ENCODE measurements at regions not wholly inside any gene's neighbourhood (a gene's known extent, or its start where the extent isn't known, plus 50 kb on each side); places are given as distances from the start of the nearest gene placed in this dataset.

GRCh38 chr7:156465186-156465585 lies 175.4 kb upstream of the RNF32 start:
- TF ChIP-seq POLR2A (IDR thresholded peaks at IDR 0.05) (no peak), POLR2AphosphoS5 (IDR thresholded peaks at IDR 0.05) (no peak)
- TF ChIP-seq, protein P1, sequence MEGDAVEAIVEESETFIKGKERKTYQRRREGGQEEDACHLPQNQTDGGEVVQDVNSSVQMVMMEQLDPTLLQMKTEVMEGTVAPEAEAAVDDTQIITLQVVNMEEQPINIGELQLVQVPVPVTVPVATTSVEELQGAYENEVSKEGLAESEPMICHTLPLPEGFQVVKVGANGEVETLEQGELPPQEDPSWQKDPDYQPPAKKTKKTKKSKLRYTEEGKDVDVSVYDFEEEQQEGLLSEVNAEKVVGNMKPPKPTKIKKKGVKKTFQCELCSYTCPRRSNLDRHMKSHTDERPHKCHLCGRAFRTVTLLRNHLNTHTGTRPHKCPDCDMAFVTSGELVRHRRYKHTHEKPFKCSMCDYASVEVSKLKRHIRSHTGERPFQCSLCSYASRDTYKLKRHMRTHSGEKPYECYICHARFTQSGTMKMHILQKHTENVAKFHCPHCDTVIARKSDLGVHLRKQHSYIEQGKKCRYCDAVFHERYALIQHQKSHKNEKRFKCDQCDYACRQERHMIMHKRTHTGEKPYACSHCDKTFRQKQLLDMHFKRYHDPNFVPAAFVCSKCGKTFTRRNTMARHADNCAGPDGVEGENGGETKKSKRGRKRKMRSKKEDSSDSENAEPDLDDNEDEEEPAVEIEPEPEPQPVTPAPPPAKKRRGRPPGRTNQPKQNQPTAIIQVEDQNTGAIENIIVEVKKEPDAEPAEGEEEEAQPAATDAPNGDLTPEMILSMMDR (IDR thresholded peaks at IDR 0.05), result no peak
